GM12891 (cell line): ENCODE measurements at regions not wholly inside any gene's neighbourhood (a gene's known extent, or its start where the extent isn't known, plus 50 kb on each side); places are given as distances from the start of the nearest gene placed in this dataset.

Source experiments
- PAX5 ChIP-seq: IDR thresholded peaks from 2 replicates; pipeline ENCODE4 v1.6.1; 2011; ENCODE audit warnings: low read length, moderate library complexity, mild to moderate bottlenecking; ENCODE audit not compliant: insufficient read depth, severe bottlenecking
- POLR2AphosphoS5 ChIP-seq: IDR thresholded peaks from 2 replicates; pipeline ENCODE4 v1.6.1; 2011; ENCODE audit warnings: low read depth, low read length, control low read depth
- TAF1 ChIP-seq: IDR thresholded peaks from 2 replicates; pipeline ENCODE4 v1.6.1; 2011; ENCODE audit warnings: low read depth, low read length, control low read depth

DNA sequence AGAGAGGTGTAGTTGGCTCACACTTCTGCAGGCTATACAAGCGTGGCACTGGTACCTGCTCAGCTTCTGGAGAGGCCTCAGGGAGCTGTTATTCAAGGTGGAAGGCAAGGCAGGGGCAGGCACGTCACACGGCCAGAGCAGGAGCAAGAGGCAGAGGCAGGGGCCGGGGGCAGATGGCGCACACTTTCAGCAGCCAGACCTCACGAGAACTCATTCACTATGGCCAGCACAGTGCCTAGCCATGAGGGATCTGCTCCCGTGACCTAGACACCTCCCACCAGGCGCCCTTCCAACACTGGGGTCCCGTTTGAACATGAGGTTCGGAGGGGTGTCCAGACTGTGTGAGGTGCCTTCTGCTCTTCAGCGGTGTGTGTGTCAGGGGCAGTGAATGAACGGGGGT, 71.0 kb upstream of the FCN1 start:
- TF ChIP-seq TAF1, result no peak
- TF ChIP-seq POLR2AphosphoS5, result no peak
- TF ChIP-seq PAX5, result no peak
